Lower leg skin (tissue), 4 donors: ENCODE measurements at regions not wholly inside any gene's neighbourhood (a gene's known extent, or its start where the extent isn't known, plus 50 kb on each side); places are given as distances from the start of the nearest gene placed in this dataset.

Experiments used
- DNase-seq, 2 donors: peaks; one replicate each; pipeline ENCODE4 v3.0.0-alpha.2; 2019; ENCODE audit warnings: low spot score in 2 of 2
- H3K4me3 ChIP-seq: fragments of 200-600 bp; sonication (generic); 2 replicates; pipeline ENCODE4 v1.5.1; 2017; ENCODE audit warnings: mild to moderate bottlenecking, low read depth; ENCODE audit not compliant: poor library complexity, severe bottlenecking
- CTCF ChIP-seq, 3 donors: fragments of 450-650 bp; IDR thresholded peaks; one replicate each; pipeline ENCODE4 v1.5.1; 2016; ENCODE audit warnings: antibody characterized with exemption in 3 of 3, mild to moderate bottlenecking in 3 of 3, moderate library complexity in 2 of 3
- POLR2A ChIP-seq, 2 donors: fragments of 450-650 bp; IDR thresholded peaks; one replicate each; pipeline ENCODE4 v1.6.1; 2016 to 2017; ENCODE audit warnings: antibody characterized with exemption in 2 of 2, mild to moderate bottlenecking in 1 of 2, moderate library complexity in 1 of 2
- WGBS, 2 donors: methylation state at CpG; one replicate each; pipeline ENCODE4 v1.1.5; 2018; 5-methylcytosine and 5-hydroxymethylcytosine counted together
- intact Hi-C: fragments of 100-400 bp; cut with DNase I; formaldehyde crosslinking; loops from one replicate; pipeline ENCODE4 v1.15.0; 2023; ENCODE audit warnings: low total_unique reads

- no peak overlapping the region for H3K4me3 ChIP-seq
- TF ChIP-seq CTCF (IDR thresholded peaks at IDR 0.05) (no peak), POLR2A (IDR thresholded peaks at IDR 0.05) (no peak)
- 54 to 61% methylated on average over 2 of the region's 2 CpGs for WGBS, 2 donors
- intact Hi-C loops = no loop called here
- no peak for DNase-seq
These were observed 89.2 kb upstream of the DSCAM start for GRCh38 chr21:40936178-40936577.

DNA sequence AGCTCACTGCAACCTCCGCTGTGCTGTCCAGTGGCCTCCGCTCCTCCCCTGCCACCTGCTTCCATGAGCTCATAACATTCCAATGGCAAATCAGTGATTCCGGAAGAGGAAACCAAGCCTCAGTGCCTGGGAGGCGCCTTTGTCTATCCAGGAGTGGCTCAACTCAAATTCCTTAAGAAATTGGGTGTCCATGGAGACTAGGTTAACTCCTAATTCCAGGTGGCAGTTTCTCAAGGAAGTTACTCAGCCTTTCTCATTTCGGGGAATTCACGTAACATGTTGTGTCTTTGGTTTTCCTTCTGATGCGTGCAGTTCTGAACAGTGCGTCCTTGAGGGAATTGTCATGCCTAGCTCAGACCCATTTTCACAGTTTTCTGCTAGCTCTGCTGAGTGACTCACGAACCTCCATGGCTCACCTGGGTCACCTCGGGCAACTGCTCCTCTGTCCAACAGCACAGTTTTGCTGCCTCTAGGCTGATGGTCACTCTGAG, 89.9 kb upstream of the DSCAM start:
- no peak for DNase-seq
- no peak for TF ChIP-seq CTCF (IDR thresholded peaks at IDR 0.05)
- no peak for TF ChIP-seq POLR2A (IDR thresholded peaks at IDR 0.05)
- no peak overlapping the region for H3K4me3 ChIP-seq
- WGBS, 2 donors = 84 to 86% methylated on average over 10 of the region's 10 CpGs
- intact Hi-C loops = no loop called here

DNA sequence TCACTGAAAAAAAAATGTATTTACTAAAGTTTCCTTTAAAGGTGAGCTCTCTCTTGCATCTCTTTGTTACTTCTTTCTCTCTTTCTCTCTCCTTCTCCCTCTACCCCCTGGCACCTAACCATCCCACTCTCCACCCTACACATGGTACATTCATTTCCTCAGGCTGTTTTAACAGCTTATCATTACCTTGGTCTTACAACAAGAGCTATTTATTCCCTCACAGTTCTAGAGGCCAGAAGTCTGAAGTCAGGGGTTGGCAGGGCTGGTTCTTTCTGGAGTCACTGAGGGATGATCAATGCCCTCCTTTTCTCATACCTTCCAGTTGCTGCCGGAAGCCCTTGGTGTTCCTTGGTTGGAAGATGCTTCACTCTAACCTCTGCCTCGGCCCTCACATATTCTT, 91.1 kb upstream of the DSCAM start:
- no peak for TF ChIP-seq POLR2A (IDR thresholded peaks at IDR 0.05)
- TF ChIP-seq CTCF (IDR thresholded peaks at IDR 0.05) = no peak
- no peak for DNase-seq
- H3K4me3 ChIP-seq = no peak overlapping the region
- 78 to 81% methylated on average over 2 of the region's 2 CpGs for WGBS, 2 donors
- intact Hi-C loops = no loop called here

- no peak overlapping the region for H3K4me3 ChIP-seq
- no peak for DNase-seq
- 68 to 76% methylated on average over 4 of the region's 4 CpGs for WGBS, 2 donors
- intact Hi-C loops = no loop called here
- no peak for TF ChIP-seq CTCF (IDR thresholded peaks at IDR 0.05)
- TF ChIP-seq POLR2A (IDR thresholded peaks at IDR 0.05) = no peak
These were observed 91.7 kb upstream of the DSCAM start for GRCh38 chr21:40938611-40939010.

DNA sequence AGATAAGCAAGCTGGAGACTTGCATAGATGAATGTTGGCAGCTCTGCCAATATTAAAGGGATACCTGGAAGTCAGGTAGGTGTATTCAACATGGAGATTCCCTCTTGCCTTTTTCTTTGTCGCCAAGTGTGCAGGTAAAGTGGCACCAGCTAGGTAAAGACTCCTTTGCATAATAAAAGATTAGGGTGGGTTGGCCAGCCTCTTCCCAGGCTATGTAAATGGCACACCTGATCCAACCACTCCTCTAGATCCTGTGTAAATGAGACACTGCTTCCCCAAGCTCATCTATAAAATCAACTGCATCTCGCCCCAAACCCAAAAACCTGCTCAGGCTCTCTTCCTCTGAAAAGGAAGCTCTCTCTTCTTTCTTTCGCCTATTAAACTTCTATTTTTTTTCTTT, 100.8 kb upstream of the DSCAM start:
- no peak for TF ChIP-seq POLR2A (IDR thresholded peaks at IDR 0.05)
- no peak for TF ChIP-seq CTCF (IDR thresholded peaks at IDR 0.05)
- intact Hi-C loops = no loop called here
- DNase-seq = no peak
- H3K4me3 ChIP-seq = no peak overlapping the region
- WGBS, 2 donors = 84 to 86% methylated on average over 3 of the region's 3 CpGs

- H3K4me3 ChIP-seq = no peak overlapping the region
- intact Hi-C loops = no loop called here
- DNase-seq = no peak
- TF ChIP-seq POLR2A (IDR thresholded peaks at IDR 0.05) (no peak), CTCF (IDR thresholded peaks at IDR 0.05) (no peak)
These were observed 104.0 kb upstream of the DSCAM start for GRCh38 chr21:40950970-40951369.
